Lower leg skin (tissue), 3 donors: ENCODE measurements at regions not wholly inside any gene's neighbourhood (a gene's known extent, or its start where the extent isn't known, plus 50 kb on each side); places are given as distances from the start of the nearest gene placed in this dataset.

Source experiments
- POLR2A ChIP-seq, 2 donors: fragments of 450-650 bp; IDR thresholded peaks; one replicate each; pipeline ENCODE4 v1.6.1; 2016 to 2017; ENCODE audit warnings: antibody characterized with exemption in 2 of 2, mild to moderate bottlenecking in 1 of 2, moderate library complexity in 1 of 2
- TF ChIP-seq, protein P1 (sequence below), 3 donors: fragments of 450-650 bp; IDR thresholded peaks; one replicate each; pipeline ENCODE4 v1.5.1; 2016; ENCODE audit warnings: antibody characterized with exemption in 3 of 3, mild to moderate bottlenecking in 3 of 3, moderate library complexity in 2 of 3

GRCh38 chr3:181956122-181956521 lies 244.4 kb downstream of the SOX2 start:
- TF ChIP-seq POLR2A (IDR thresholded peaks at IDR 0.05), result no peak
- TF ChIP-seq, protein P1, sequence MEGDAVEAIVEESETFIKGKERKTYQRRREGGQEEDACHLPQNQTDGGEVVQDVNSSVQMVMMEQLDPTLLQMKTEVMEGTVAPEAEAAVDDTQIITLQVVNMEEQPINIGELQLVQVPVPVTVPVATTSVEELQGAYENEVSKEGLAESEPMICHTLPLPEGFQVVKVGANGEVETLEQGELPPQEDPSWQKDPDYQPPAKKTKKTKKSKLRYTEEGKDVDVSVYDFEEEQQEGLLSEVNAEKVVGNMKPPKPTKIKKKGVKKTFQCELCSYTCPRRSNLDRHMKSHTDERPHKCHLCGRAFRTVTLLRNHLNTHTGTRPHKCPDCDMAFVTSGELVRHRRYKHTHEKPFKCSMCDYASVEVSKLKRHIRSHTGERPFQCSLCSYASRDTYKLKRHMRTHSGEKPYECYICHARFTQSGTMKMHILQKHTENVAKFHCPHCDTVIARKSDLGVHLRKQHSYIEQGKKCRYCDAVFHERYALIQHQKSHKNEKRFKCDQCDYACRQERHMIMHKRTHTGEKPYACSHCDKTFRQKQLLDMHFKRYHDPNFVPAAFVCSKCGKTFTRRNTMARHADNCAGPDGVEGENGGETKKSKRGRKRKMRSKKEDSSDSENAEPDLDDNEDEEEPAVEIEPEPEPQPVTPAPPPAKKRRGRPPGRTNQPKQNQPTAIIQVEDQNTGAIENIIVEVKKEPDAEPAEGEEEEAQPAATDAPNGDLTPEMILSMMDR (IDR thresholded peaks at IDR 0.05), result no peak
